LNCaP clone FGC (cell line): ENCODE measurements at regions not wholly inside any gene's neighbourhood (a gene's known extent, or its start where the extent isn't known, plus 50 kb on each side); places are given as distances from the start of the nearest gene placed in this dataset.

Experiments used
- DNase-seq: peaks from one replicate; pipeline ENCODE4 v3.0.0-alpha.2; 2011; ENCODE audit warnings: low read depth
- H3K4me3 ChIP-seq: 2 replicates; pipeline ENCODE4 v1.5.1; 2011; ENCODE audit warnings: mild to moderate bottlenecking, low read depth, low read length, control low read depth
- TF ChIP-seq, protein P1 (sequence below): IDR thresholded peaks from 2 replicates; pipeline ENCODE4 v1.5.1; 2012; ENCODE audit warnings: mild to moderate bottlenecking; ENCODE audit not compliant: control insufficient read depth, insufficient read depth; ENCODE audit errors: extremely low read depth

DNA sequence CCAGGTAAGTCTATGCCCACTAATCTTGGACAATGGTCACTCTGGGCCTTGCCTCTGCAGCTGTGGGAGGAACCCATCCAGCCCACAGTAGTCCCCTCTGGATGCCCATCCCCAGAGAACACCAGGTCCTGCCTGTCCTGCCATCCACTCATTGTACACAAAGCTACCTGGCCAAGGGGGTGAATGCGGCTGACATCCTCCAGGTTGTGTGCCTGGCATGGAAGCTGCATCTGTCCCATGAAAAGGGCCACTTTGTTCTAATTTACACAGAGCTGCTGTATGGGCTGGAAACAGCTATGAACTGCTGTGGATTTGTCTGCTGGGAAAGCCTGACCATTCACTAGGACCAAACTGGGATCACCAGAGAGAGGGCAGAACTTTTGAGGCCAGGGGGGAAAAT, 324.8 kb downstream of the LRFN2 start:
- TF ChIP-seq, protein P1, sequence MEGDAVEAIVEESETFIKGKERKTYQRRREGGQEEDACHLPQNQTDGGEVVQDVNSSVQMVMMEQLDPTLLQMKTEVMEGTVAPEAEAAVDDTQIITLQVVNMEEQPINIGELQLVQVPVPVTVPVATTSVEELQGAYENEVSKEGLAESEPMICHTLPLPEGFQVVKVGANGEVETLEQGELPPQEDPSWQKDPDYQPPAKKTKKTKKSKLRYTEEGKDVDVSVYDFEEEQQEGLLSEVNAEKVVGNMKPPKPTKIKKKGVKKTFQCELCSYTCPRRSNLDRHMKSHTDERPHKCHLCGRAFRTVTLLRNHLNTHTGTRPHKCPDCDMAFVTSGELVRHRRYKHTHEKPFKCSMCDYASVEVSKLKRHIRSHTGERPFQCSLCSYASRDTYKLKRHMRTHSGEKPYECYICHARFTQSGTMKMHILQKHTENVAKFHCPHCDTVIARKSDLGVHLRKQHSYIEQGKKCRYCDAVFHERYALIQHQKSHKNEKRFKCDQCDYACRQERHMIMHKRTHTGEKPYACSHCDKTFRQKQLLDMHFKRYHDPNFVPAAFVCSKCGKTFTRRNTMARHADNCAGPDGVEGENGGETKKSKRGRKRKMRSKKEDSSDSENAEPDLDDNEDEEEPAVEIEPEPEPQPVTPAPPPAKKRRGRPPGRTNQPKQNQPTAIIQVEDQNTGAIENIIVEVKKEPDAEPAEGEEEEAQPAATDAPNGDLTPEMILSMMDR = no peak
- no peak for DNase-seq

DNA sequence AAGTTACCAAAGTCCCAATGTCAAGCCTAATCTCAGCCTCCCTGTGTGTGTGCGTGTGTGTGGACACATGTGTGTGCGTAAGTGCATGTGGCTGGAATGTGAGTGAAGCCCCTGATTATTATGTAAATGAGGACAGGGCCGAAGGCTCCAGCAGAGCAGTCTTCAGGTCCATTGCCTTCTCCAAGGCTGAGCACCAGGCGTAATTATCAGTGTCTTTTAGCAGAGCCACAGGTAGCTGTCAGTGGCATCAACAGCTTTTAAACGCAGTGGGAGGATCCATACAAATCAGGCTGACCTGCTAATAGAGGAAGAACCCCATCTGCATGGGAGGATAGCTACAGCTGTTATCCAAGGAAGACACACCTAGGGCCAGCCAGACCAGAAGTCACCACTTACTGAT, 324.3 kb upstream of the MOCS1 start:
- no peak overlapping the region for H3K4me3 ChIP-seq
- DNase-seq = no peak
- TF ChIP-seq, protein P1 = no peak

More for the DNA sequence above, 324.8 kb downstream of the LRFN2 start:
- no peak overlapping the region for H3K4me3 ChIP-seq

DNA sequence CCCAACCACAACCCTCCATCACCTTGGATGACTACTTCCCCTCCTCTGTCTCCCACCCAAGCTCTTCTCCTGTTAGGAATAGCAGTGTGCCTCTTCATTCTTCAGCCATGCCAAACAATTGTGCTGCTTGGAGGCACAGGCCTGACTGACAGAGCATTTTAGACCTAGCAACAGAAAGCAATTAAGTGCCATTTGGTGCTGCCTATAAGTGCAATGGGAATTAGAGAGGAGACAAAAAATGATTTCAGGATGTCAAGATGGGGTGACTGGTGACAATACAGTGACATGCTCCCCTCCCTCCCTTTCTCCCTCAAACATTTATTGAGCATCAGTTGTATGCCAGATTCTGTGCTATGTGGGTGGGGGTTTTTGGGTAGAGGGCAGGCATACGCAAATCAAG, 322.6 kb upstream of the MOCS1 start:
- TF ChIP-seq, protein P1 = no peak
- H3K4me3 ChIP-seq = no peak overlapping the region
- DNase-seq = no peak

DNA sequence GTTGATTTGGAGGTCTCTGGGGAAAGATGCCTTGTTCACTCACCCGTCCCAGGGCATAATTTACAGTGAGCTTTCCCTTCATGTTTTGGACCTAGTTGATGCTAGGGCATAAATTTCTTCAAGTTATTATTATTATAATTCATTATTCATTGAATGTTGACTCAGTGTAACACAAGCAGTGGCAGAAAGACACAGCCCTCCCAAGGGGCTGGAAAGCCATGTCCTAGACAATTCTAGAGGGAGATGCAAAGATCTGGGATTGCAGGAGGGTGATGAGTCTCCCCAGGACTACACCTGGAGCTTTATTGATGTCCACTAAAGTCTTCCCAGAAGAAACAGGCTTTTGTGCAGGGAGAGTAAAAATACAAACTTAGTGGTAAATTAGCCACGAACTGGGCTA, 322.0 kb upstream of the MOCS1 start:
- DNase-seq = no peak
- TF ChIP-seq, protein P1 = no peak
- no peak overlapping the region for H3K4me3 ChIP-seq

DNA sequence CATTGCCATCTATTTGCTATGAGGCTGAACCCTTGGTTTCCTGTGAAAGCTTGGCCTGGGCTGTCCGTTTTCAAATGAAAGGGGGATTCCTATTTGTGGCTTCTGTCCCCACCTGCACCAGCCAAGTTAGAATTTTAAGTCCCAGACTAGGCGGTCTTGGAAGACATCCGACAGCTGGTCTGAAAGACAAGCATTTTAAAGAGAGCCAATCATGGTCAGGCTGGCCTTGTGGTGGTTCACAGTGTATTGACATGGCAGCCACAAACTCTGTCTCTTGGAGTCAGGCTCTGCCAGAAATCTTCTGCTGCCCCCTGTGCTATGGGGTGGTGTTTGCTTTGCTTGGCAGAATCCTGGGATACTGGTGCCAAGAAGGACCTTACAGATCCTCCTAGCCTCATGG, 319.2 kb upstream of the MOCS1 start:
- TF ChIP-seq, protein P1 = no peak
- DNase-seq = no peak
- H3K4me3 ChIP-seq = no peak overlapping the region

DNA sequence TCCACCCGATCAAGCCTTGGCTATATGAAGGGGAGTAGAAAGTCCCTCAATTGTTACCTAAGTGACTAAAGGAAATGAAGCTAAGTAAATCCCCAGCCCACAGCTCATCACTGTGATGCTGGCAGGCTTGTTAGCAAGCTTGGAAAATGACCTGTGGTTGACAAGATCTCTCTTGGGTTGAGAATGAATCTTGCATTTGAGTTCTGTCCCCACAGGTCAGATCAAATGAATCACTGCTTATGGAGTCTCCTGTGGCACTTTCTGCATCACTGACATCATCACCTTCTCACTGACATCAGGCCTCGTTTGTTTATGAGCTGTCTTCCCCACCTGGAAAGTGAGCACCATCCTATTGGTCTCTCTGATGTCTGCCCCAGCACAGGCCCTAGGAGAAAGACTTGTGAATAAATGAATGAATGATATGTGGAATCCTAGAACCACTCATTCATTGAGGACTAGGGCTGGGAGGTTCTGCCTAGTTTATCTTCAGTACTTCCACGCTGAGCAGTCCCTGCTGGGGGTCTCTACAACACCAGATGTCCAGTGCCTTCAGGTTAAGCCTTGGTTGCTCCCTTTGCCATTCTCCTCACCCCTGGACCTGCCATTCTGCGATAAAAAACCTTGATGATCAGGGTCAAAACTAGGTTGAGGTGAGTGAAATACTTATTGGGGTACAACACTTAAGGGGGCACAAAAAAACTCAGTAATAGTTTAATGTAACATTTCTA, 318.4 kb upstream of the MOCS1 start:
- TF ChIP-seq, protein P1 = no peak
- no peak for DNase-seq
- H3K4me3 ChIP-seq = no peak overlapping the region
